ENCODE measurements at regions not wholly inside any gene's neighbourhood (a gene's known extent, or its start where the extent isn't known, plus 50 kb on each side); places are given as distances from the start of the nearest gene placed in this dataset.

- TF ChIP-seq CSDE1 (IDR thresholded peaks at IDR 0.05), result no peak
- no peak for TF ChIP-seq GTF3C2 (IDR thresholded peaks at IDR 0.05; ENCODE audit: borderline replicate concordance, extremely low read depth, insufficient read length)
- TF ChIP-seq POLR2A (conservative IDR thresholded peaks at IDR 0.05), result no peak
- TF ChIP-seq IRF2 (CRISPR knock-in tag; IDR thresholded peaks at IDR 0.05), result no peak
- TF ChIP-seq JUNB (CRISPR knock-in tag; conservative IDR thresholded peaks at IDR 0.05), result no peak
Measured at GRCh38 chr9:135239100-135239768, 151.8 kb downstream of the OLFM1 start (continued).

- Histone ChIP-seq H2AFZ (ENCODE audit: low read depth, low read length) (no peak overlapping the region), H3K9me1 (ENCODE audit: control insufficient read depth, insufficient read depth, low read length) (no peaks in the 10 kb centered on the region), H3K4me1 (replicated peaks in 1 of 2; ENCODE audit: control insufficient read depth in 2 of 2, insufficient read depth in 2 of 2, low read length in 2 of 2) (no peaks in the 10 kb centered on the region), H3K4me2 (ENCODE audit: insufficient read depth, low read length) (no peak overlapping the region), H3K9ac (ENCODE audit: insufficient read depth in 1 of 2, low read depth in 2 of 2, low read length in 2 of 2) (no peak overlapping the region), H4K20me1 (replicated peaks; ENCODE audit: control insufficient read depth, insufficient read depth, low read length) (0 out of 2 replicates have a peak, but pooled peaks cover 14% of the 10 kb centered on the region), H3K27me3 (ENCODE audit: control insufficient read depth in 2 of 2, insufficient read depth in 2 of 2, low read length in 2 of 2) (peaks cover 9 to 62% of the 10 kb centered on the region in 2 experiments; a peak in 4 of 5 replicates), H3K79me2 (ENCODE audit: control insufficient read depth, insufficient read depth, low read length) (no peaks in the 10 kb centered on the region), H3K27ac (ENCODE audit: extremely low read depth, low read depth, low read length) (no peak overlapping the region), H3K36me3 (ENCODE audit: control insufficient read depth, insufficient read depth, low read length) (no peaks in the 10 kb centered on the region), H3K4me3 (no peak overlapping the region), H3K9me3 (replicated peaks; ENCODE audit: control insufficient read depth, insufficient read depth, low read depth, low read length) (no peaks in the 10 kb centered on the region)
- FAIRE-seq, result no peak
- intact Hi-C loops (cut with micrococcal nuclease) (no loop called here), in situ Hi-C loops (cut with MboI) (no loop called here)
- 0% methylated on average over 5 of the region's 6 CpGs for WGBS (ENCODE audit: insufficient coverage, low coverage, missing lambda C conversion rate)
- DNase-seq (ENCODE audit: extremely low read depth in 1 of 4, low spot score in 3 of 4), result no peak
- ChIA-PET POLR2A (no interaction called here), CTCF (ENCODE audit: low intra/inter-chr PET ratio) (no interaction called here)
- no peak for TF ChIP-seq EP400 (IDR thresholded peaks at IDR 0.05)
- no peak for TF ChIP-seq MCM3 (IDR thresholded peaks at IDR 0.05)
- no peak for TF ChIP-seq TSC22D4 (tag; IDR thresholded peaks at IDR 0.05)
- no peak for TF ChIP-seq CGGBP1 (CRISPR knock-in tag; IDR thresholded peaks at IDR 0.05)
- TF ChIP-seq NCOA2 (IDR thresholded peaks at IDR 0.05; ENCODE audit: partially characterized antibody in 2 of 2), result no peak
- TF ChIP-seq ZNF354B (CRISPR knock-in tag; IDR thresholded peaks at IDR 0.05), result no peak
- TF ChIP-seq SETDB1 (IDR thresholded peaks at IDR 0.05; ENCODE audit: low read length), result no peak
- no peak for TF ChIP-seq ZNF121 (CRISPR knock-in tag; conservative IDR thresholded peaks at IDR 0.05)
- TF ChIP-seq AFF4 (CRISPR knock-in tag; IDR thresholded peaks at IDR 0.05), result no peak
- no peak for ATAC-seq
- no TSS peak for BruUV-seq (replicated peaks)
Measured at GRCh38 chr9:135239769-135240141, 152.3 kb downstream of the OLFM1 start.

Data from K562 (cell line).